DOHH2 (cell line): ENCODE measurements at regions not wholly inside any gene's neighbourhood (a gene's known extent, or its start where the extent isn't known, plus 50 kb on each side); places are given as distances from the start of the nearest gene placed in this dataset.

Source experiments
- H3F3A ChIP-seq: fragments of 200-600 bp; sonication (generic), shearing (Covaris generic); 2 replicates; pipeline ENCODE4 v1.6.0; 2016; ENCODE audit warnings: antibody characterized with exemption, mild to moderate bottlenecking; ENCODE audit not compliant: control insufficient read depth, insufficient read depth
- H3K27ac ChIP-seq: fragments of 200-600 bp; sonication (generic); 2 replicates; pipeline ENCODE4 v1.5.1; 2014; ENCODE audit warnings: low read depth, mild to moderate bottlenecking, low read length, moderate library complexity
- H3K27me3 ChIP-seq: fragments of 200-600 bp; sonication (generic); 2 replicates; pipeline ENCODE4 v1.6.1; 2014; ENCODE audit warnings: mild to moderate bottlenecking, low read length, mixed read lengths; ENCODE audit not compliant: control insufficient read depth
- H3K36me3 ChIP-seq: fragments of 200-600 bp; sonication (generic); 2 replicates; pipeline ENCODE4 v1.6.1; 2014; ENCODE audit warnings: mild to moderate bottlenecking, low read length, moderate library complexity, mixed read lengths; ENCODE audit not compliant: control insufficient read depth
- H3K4me1 ChIP-seq: fragments of 200-600 bp; sonication (generic); 2 replicates; pipeline ENCODE4 v1.6.1; 2014; ENCODE audit warnings: mild to moderate bottlenecking, low read length, mixed read lengths; ENCODE audit not compliant: control insufficient read depth
- H3K4me2 ChIP-seq: fragments of 200-600 bp; sonication (generic); 2 replicates; pipeline ENCODE4 v1.6.0; 2014; ENCODE audit warnings: mild to moderate bottlenecking, low read length, moderate library complexity
- H3K4me3 ChIP-seq: fragments of 200-600 bp; sonication (generic); 2 replicates; pipeline ENCODE4 v1.5.1; 2014; ENCODE audit warnings: mild to moderate bottlenecking, low read length, mixed read lengths
- H3K79me2 ChIP-seq: fragments of 200-600 bp; sonication (generic); 2 replicates; pipeline ENCODE4 v1.6.1; 2014; ENCODE audit warnings: mild to moderate bottlenecking, low read length, mixed read lengths; ENCODE audit not compliant: control insufficient read depth
- H3K9me2 ChIP-seq: fragments of 200-600 bp; sonication (generic); replicated peaks from 2 replicates; pipeline ENCODE4 v1.6.1; 2014; ENCODE audit warnings: mild to moderate bottlenecking, low read length, mixed read lengths; ENCODE audit not compliant: control insufficient read depth
- H3K9me3 ChIP-seq: fragments of 200-600 bp; sonication (generic); 2 replicates; pipeline ENCODE4 v1.6.1; 2014; ENCODE audit warnings: antibody characterized with exemption, low read length, mixed read lengths; ENCODE audit not compliant: control insufficient read depth, insufficient read depth
- H4K20me1 ChIP-seq: fragments of 200-600 bp; sonication (generic); 2 replicates; pipeline ENCODE4 v1.6.0; 2014; ENCODE audit warnings: low read depth, mild to moderate bottlenecking, antibody characterized with exemption, low read length, moderate library complexity; ENCODE audit not compliant: control insufficient read depth, insufficient read depth
- EZH2phosphoT487 ChIP-seq: fragments of 200-600 bp; sonication (generic); IDR thresholded peaks from 2 replicates; pipeline ENCODE4 v1.6.1; 2017; ENCODE audit warnings: borderline replicate concordance, mild to moderate bottlenecking, antibody characterized with exemption, low read length, moderate library complexity, mixed read lengths
- TF ChIP-seq, protein P1 (sequence below): fragments of 200-600 bp; sonication (generic); IDR thresholded peaks from one replicate; pipeline ENCODE4 v1.5.1; 2014; ENCODE audit warnings: antibody characterized with exemption, mild to moderate bottlenecking, low read depth, low read length; ENCODE audit not compliant: poor library complexity, severe bottlenecking

DNA sequence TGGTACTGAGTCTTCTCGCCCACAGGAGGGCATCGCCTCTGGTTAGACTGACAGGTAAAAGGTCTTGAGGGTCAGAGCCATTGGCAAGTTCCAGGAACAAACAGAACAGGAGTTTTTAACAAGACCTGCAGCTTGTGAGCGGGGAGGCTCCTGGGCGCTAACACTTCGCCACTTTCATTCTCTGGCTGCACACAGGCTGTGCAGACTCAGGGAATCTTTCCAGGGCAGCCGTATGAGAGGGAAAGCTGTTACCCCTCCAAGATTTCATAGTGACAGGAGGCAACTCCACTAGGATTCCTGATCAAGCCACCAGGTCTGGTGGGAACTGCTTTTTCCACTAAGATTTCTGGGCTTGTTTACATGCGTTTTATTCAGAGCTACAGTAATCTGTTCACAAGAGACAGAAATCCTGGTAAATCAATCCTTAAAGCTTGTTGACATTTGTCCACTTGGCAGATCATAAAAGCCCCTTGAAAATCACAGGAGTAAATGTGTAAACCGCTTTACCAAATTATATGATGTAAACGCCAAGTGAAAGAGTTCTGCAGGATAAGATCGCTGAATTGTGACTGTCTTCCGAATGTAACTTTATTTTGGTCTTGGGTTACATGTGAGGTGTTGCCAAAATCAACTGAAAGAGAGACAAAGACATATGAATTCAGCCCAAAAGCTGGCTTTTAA is 190.6 kb downstream of the MZT1 start:
- H3F3A ChIP-seq = no peaks in the 10 kb centered on the region
- H3K36me3 ChIP-seq = no peaks in the 10 kb centered on the region
- no peaks in the 10 kb centered on the region for H3K9me2 ChIP-seq
- H3K79me2 ChIP-seq = no peaks in the 10 kb centered on the region
- no peak for TF ChIP-seq EZH2phosphoT487
- TF ChIP-seq, protein P1, sequence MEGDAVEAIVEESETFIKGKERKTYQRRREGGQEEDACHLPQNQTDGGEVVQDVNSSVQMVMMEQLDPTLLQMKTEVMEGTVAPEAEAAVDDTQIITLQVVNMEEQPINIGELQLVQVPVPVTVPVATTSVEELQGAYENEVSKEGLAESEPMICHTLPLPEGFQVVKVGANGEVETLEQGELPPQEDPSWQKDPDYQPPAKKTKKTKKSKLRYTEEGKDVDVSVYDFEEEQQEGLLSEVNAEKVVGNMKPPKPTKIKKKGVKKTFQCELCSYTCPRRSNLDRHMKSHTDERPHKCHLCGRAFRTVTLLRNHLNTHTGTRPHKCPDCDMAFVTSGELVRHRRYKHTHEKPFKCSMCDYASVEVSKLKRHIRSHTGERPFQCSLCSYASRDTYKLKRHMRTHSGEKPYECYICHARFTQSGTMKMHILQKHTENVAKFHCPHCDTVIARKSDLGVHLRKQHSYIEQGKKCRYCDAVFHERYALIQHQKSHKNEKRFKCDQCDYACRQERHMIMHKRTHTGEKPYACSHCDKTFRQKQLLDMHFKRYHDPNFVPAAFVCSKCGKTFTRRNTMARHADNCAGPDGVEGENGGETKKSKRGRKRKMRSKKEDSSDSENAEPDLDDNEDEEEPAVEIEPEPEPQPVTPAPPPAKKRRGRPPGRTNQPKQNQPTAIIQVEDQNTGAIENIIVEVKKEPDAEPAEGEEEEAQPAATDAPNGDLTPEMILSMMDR = no peak
- H3K9me3 ChIP-seq = no peaks in the 10 kb centered on the region
- no peaks in the 10 kb centered on the region for H4K20me1 ChIP-seq
- H3K27me3 ChIP-seq = no peaks in the 10 kb centered on the region
- H3K4me1 ChIP-seq = no peaks in the 10 kb centered on the region
- H3K4me3 ChIP-seq = no peak overlapping the region
- no peak overlapping the region for H3K4me2 ChIP-seq
- H3K27ac ChIP-seq = no peak overlapping the region

DNA sequence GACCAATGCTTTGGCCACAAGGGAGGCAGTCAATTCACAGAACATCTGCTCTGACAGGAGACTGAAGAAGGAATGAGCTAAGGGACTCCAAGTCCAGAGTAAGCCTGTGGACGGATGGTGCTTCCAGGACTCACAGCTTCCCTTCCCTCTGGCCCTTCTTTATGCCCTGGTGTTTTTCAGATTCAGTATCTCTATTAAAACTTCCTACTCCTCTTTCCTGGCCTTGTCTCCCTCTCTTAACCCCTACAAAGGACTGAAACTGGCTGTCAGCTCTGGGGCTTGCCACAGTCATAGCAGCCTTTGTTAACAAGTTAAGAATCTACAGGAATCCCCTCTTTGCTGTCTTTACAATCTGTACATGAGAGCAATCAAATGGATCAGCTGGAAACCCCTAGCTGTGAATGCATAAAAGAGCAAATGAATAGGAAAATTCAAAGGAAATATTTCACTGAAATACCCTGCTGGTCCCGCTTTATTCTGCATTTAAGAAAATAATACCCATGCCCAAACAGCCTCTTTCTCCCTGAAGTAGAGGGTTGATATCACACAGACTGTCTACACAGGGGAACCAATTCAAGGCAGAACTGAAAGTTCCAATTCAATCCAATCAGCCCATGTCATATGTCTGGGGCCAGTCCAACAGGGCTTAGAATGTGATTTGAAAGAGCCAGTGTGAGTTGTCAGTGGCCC is 192.3 kb downstream of the MZT1 start:
- Histone ChIP-seq H3K79me2 (no peaks in the 10 kb centered on the region), H3K4me3 (no peak overlapping the region), H3K4me2 (no peak overlapping the region), H3K27ac (no peak overlapping the region), H3K27me3 (no peaks in the 10 kb centered on the region), H3K9me2 (no peaks in the 10 kb centered on the region), H3K9me3 (no peaks in the 10 kb centered on the region), H3F3A (no peaks in the 10 kb centered on the region), H3K36me3 (no peaks in the 10 kb centered on the region), H3K4me1 (no peaks in the 10 kb centered on the region), H4K20me1 (no peaks in the 10 kb centered on the region)
- TF ChIP-seq EZH2phosphoT487 = no peak
- TF ChIP-seq, protein P1 = no peak

DNA sequence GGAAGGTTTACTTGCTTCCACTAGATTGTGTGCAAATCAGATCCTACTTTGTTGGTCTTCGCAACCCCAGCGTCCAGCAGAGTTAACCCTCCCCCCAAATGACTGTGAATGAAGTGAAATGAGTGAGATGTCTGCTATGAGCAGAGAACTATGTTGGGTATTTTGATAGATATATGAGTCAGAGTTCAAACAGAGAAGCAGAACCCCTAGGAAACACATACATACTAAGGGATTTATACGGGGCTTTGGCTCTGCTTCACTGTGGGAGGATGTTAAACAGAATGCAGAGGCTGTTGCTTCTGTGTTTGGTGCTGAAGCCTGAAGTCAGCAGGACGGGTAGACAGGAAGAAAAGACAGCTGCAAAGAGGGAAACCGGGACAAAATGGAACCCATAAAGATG is 197.0 kb downstream of the MZT1 start:
- no peaks in the 10 kb centered on the region for H4K20me1 ChIP-seq
- H3K79me2 ChIP-seq = no peaks in the 10 kb centered on the region
- H3K4me1 ChIP-seq = no peaks in the 10 kb centered on the region
- no peak overlapping the region for H3K4me3 ChIP-seq
- H3K36me3 ChIP-seq = no peaks in the 10 kb centered on the region
- TF ChIP-seq EZH2phosphoT487 = no peak
- TF ChIP-seq, protein P1 = no peak
- no peaks in the 10 kb centered on the region for H3K9me2 ChIP-seq
- H3K27me3 ChIP-seq = no peaks in the 10 kb centered on the region
- no peaks in the 10 kb centered on the region for H3F3A ChIP-seq
- no peaks in the 10 kb centered on the region for H3K9me3 ChIP-seq
- no peak overlapping the region for H3K4me2 ChIP-seq
- no peak overlapping the region for H3K27ac ChIP-seq
